SK-N-SH (cell line): ENCODE measurements at regions not wholly inside any gene's neighbourhood (a gene's known extent, or its start where the extent isn't known, plus 50 kb on each side); places are given as distances from the start of the nearest gene placed in this dataset.

ENCODE experiments used
- CTCF ChIA-PET: fragments of 300-600, 350-600 bp; formaldehyde crosslinking; extraction: SDS; loops from one replicate; lab custom pipeline; 2021; lab: Yijun Ruan, JAX
- POLR2A ChIA-PET: fragments of 350-600 bp; sonication (Branson Sonifier 250); formaldehyde crosslinking; extraction: SDS; loops from one replicate; lab custom pipeline; 2020; ENCODE audit warnings: antibody characterized with exemption, inconsistent platforms; lab: Yijun Ruan, JAX
- DNase-seq: peaks from one replicate; pipeline ENCODE4 v3.0.0; 2012
- H2AFZ ChIP-seq: fragments of 200-600 bp; sonication (generic); 2 replicates; pipeline ENCODE4 v1.8.1; 2016; ENCODE audit warnings: antibody characterized with exemption, mild to moderate bottlenecking, low read depth
- H3F3A ChIP-seq: fragments of 200-600 bp; sonication (generic); replicated peaks from 2 replicates; pipeline ENCODE3; 2016; ENCODE audit warnings: antibody characterized with exemption, mild to moderate bottlenecking; ENCODE audit not compliant: insufficient read depth
- H3K27ac ChIP-seq, 2 experiments: fragments of 200-500 bp in 1 of 2; fragments of 200-600 bp in 1 of 2; sonication (Bioruptor generic) in 1 of 2; sonication (generic), shearing (Covaris generic) in 1 of 2; 2 replicates each; pipeline versions ENCODE4 v1.5.1 to v1.6.1; 2014 to 2016; ENCODE audit warnings: low read depth in 2 of 2, inconsistent platforms in 1 of 2, low read length in 1 of 2, mild to moderate bottlenecking in 1 of 2, mixed read lengths in 1 of 2
- H3K27me3 ChIP-seq: fragments of 200-600 bp; sonication (generic), shearing (Covaris generic); 2 replicates; pipeline ENCODE4 v1.6.1; 2016; ENCODE audit warnings: mixed run types; ENCODE audit not compliant: insufficient read depth
- H3K36me3 ChIP-seq, 2 experiments: fragments of 200-500 bp in 1 of 2; fragments of 200-600 bp in 1 of 2; sonication (Bioruptor generic) in 1 of 2; sonication (generic) in 1 of 2; replicated peaks in 1 of 2; 2 replicates each; pipeline versions ENCODE3 to v1.5.1; 2014 to 2016; ENCODE audit warnings: low read length in 1 of 2, mild to moderate bottlenecking in 1 of 2; ENCODE audit not compliant: insufficient read depth in 2 of 2, control insufficient read depth in 1 of 2
- H3K4me1 ChIP-seq, 2 experiments: fragments of 200-500 bp in 1 of 2; fragments of 200-600 bp in 1 of 2; sonication (Bioruptor generic) in 1 of 2; sonication (generic), shearing (Covaris generic) in 1 of 2; 2 replicates each; pipeline versions ENCODE4 v1.5.1 to v1.6.1; 2014 to 2016; ENCODE audit warnings: low read depth in 1 of 2, low read length in 1 of 2, mixed run types in 1 of 2; ENCODE audit not compliant: insufficient read depth in 2 of 2, control insufficient read depth in 1 of 2
- H3K4me2 ChIP-seq: fragments of 200-600 bp; sonication (generic), shearing (Covaris generic); 2 replicates; pipeline ENCODE4 v1.6.1; 2017; ENCODE audit warnings: mixed run types
- H3K4me3 ChIP-seq, 2 experiments: fragments of 200-500 bp in 1 of 2; fragments of 200-600 bp in 1 of 2; sonication (Bioruptor generic) in 1 of 2; sonication (generic), shearing (Covaris generic) in 1 of 2; 2 replicates each; pipeline versions ENCODE4 v1.5.1 to v1.8.1; 2014 to 2016; ENCODE audit warnings: low read depth in 2 of 2, inconsistent platforms in 1 of 2, low read length in 1 of 2, mild to moderate bottlenecking in 1 of 2, mixed read lengths in 1 of 2, moderate library complexity in 1 of 2
- H3K79me2 ChIP-seq: fragments of 200-600 bp; sonication (generic); 2 replicates; pipeline ENCODE4 v1.8.1; 2017; ENCODE audit warnings: mild to moderate bottlenecking; ENCODE audit not compliant: insufficient read depth
- H3K9ac ChIP-seq: fragments of 200-600 bp; sonication (generic); 2 replicates; pipeline ENCODE4 v1.6.1; 2017; ENCODE audit warnings: mixed run types
- H3K9me2 ChIP-seq: fragments of 200-600 bp; sonication (generic); 2 replicates; pipeline ENCODE4 v1.6.1; 2017; ENCODE audit warnings: mixed run types
- H3K9me3 ChIP-seq: fragments of 200-600 bp; sonication (generic); 2 replicates; pipeline ENCODE4 v1.6.1; 2017; ENCODE audit warnings: mixed run types, mild to moderate bottlenecking, moderate library complexity
- H4K20me1 ChIP-seq: fragments of 200-600 bp; sonication (generic); 2 replicates; pipeline ENCODE4 v1.6.1; 2017; ENCODE audit warnings: mild to moderate bottlenecking, mixed run types; ENCODE audit not compliant: insufficient read depth
- ELF1 ChIP-seq: IDR thresholded peaks from 2 replicates; pipeline ENCODE4 v1.4.0; 2012
- FOSL2 ChIP-seq: IDR thresholded peaks from 2 replicates; pipeline ENCODE4 v1.4.0; 2012; ENCODE audit warnings: low read depth, mild to moderate bottlenecking, moderate library complexity, borderline replicate concordance
- FOXJ3 ChIP-seq: sonication (generic); formaldehyde crosslinking; IDR thresholded peaks from 2 replicates; pipeline ENCODE4 v1.5.1; 2020; ENCODE audit warnings: mild to moderate bottlenecking, missing genetic modification reagents
- FOXM1 ChIP-seq: IDR thresholded peaks from 2 replicates; pipeline ENCODE4 v1.4.0; 2012; ENCODE audit warnings: low read depth, mild to moderate bottlenecking
- IRF3 ChIP-seq: fragments of 150-350 bp; IDR thresholded peaks from 2 replicates; pipeline ENCODE4 v1.6.1; 2016; ENCODE audit warnings: mild to moderate bottlenecking, low read depth, low read length
- JUND ChIP-seq: IDR thresholded peaks from 2 replicates; pipeline ENCODE4 v1.4.0; 2012
- MXI1 ChIP-seq: IDR thresholded peaks from 2 replicates; pipeline ENCODE4 v1.6.1; 2012; ENCODE audit warnings: mild to moderate bottlenecking, low read depth, low read length, improper control_type of control experiment
- PBX3 ChIP-seq: IDR thresholded peaks from 2 replicates; pipeline ENCODE4; 2012
- POLR2AphosphoS5 ChIP-seq: IDR thresholded peaks from 2 replicates; pipeline ENCODE4 v1.6.1; 2012; ENCODE audit warnings: low read depth, low read length
- REST ChIP-seq: IDR thresholded peaks from 2 replicates; pipeline ENCODE4 v1.6.1; 2012; ENCODE audit warnings: mild to moderate bottlenecking, low read depth, low read length, moderate library complexity
- RFX5 ChIP-seq: IDR thresholded peaks from 2 replicates; pipeline ENCODE4 v1.6.1; 2012; ENCODE audit warnings: mild to moderate bottlenecking, improper control_type of control experiment, low read length
- RXRA ChIP-seq: IDR thresholded peaks from 2 replicates; pipeline ENCODE4 v1.4.0; 2012; ENCODE audit warnings: low read depth, mild to moderate bottlenecking, borderline replicate concordance
- TEAD4 ChIP-seq: IDR thresholded peaks from 2 replicates; pipeline ENCODE4 v1.4.0; 2012; ENCODE audit warnings: mild to moderate bottlenecking, borderline replicate concordance; ENCODE audit not compliant: insufficient read depth
- USF2 ChIP-seq: fragments of 150-350 bp; IDR thresholded peaks from 2 replicates; pipeline ENCODE4 v1.6.1; 2017; ENCODE audit warnings: antibody characterized with exemption, low read length, low read depth, borderline replicate concordance
- YY1 ChIP-seq: IDR thresholded peaks from 2 replicates; pipeline ENCODE4 v1.4.0; 2012; ENCODE audit warnings: low read depth, mild to moderate bottlenecking
- WGBS: methylation state at CpG from one replicate; pipeline ENCODE4 v1.1.6; 2017; ENCODE audit warnings: low lambda C conversion rate; 5-methylcytosine and 5-hydroxymethylcytosine counted together

GRCh38 chr10:105969884-105970377 is 1194.6 kb downstream of the SORCS1 start:
- Histone ChIP-seq H3K9ac (no peak overlapping the region), H3K36me3 (no peaks in the 10 kb centered on the region), H3F3A (no peaks in the 10 kb centered on the region), H3K4me1 (peaks cover 0 to 13% of the 10 kb centered on the region in 2 experiments; a peak in 1 of 4 replicates), H2AFZ (no peak overlapping the region), H3K9me2 (no peaks in the 10 kb centered on the region), H3K27me3 (no peaks in the 10 kb centered on the region), H3K4me2 (no peak overlapping the region), H3K79me2 (no peaks in the 10 kb centered on the region), H3K4me3 (no peak overlapping the region), H3K27ac (no peak overlapping the region), H4K20me1 (no peaks in the 10 kb centered on the region), H3K9me3 (no peaks in the 10 kb centered on the region)
- DNase-seq: no peak
- ChIA-PET CTCF (no interaction called here), POLR2A (no interaction called here)
- 34% methylated on average over 12 of the region's 12 CpGs for WGBS
- no peak for TF ChIP-seq USF2

- H3F3A ChIP-seq: no peaks in the 10 kb centered on the region
- ChIA-PET POLR2A (no interaction called here), CTCF (interaction anchor here (0.9 kb wide), 1 partner anchor 18 kb away, joined by 3 read pairs; no protein-coding TSS in a partner anchor)
- no peak overlapping the region for H3K4me2 ChIP-seq
- peaks cover 0 to 11% of the 10 kb centered on the region in 2 experiments; a peak in 1 of 4 replicates for H3K4me1 ChIP-seq
- WGBS: 18% methylated on average over 3 of the region's 3 CpGs
- no peak overlapping the region for H3K4me3 ChIP-seq
- H2AFZ ChIP-seq: no peak overlapping the region
- H3K27ac ChIP-seq: no peak overlapping the region; a peak in 1 of 4 replicates
- no peaks in the 10 kb centered on the region for H3K27me3 ChIP-seq
- no peak for DNase-seq
- no peak overlapping the region for H3K9ac ChIP-seq
- no peaks in the 10 kb centered on the region for H4K20me1 ChIP-seq
- TF ChIP-seq JUND: no peak
- no peak for TF ChIP-seq PBX3
- TF ChIP-seq POLR2AphosphoS5: no peak
- no peak for TF ChIP-seq FOSL2
- TF ChIP-seq REST: no peak
- no peak for TF ChIP-seq TEAD4
- no peak for TF ChIP-seq RFX5
- TF ChIP-seq YY1: no peak
- no peak for TF ChIP-seq IRF3
- TF ChIP-seq RXRA: no peak
- TF ChIP-seq FOXJ3 (CRISPR knock-in tag): no peak
- TF ChIP-seq FOXM1: no peak
- no peak for TF ChIP-seq ELF1
- no peak for TF ChIP-seq MXI1
- H3K79me2 ChIP-seq: no peaks in the 10 kb centered on the region
- no peaks in the 10 kb centered on the region for H3K9me3 ChIP-seq
- H3K9me2 ChIP-seq: no peaks in the 10 kb centered on the region
- H3K36me3 ChIP-seq: no peaks in the 10 kb centered on the region
These were observed 1195.8 kb downstream of the SORCS1 start for GRCh38 chr10:105968666-105969065.
